T-helper 17 cell (primary cell): ENCODE measurements at regions not wholly inside any gene's neighbourhood (a gene's known extent, or its start where the extent isn't known, plus 50 kb on each side); places are given as distances from the start of the nearest gene placed in this dataset.

Experiments used
- ATAC-seq: fragments of 150-1000 bp; cut with Tn5 transposase; 2 replicates; pipeline ENCODE4 v1.10.0; 2021; ENCODE audit warnings: mild to moderate bottlenecking, moderate library complexity
- DNase-seq, 3 donors: peaks; one replicate each; pipeline versions ENCODE4 v3.0.0 to v3.0.0-alpha.2; 2020 to 2021
- H3K9me3 ChIP-seq: one replicate; pipeline ENCODE4 v1.7.0; 2013; ENCODE audit warnings: low read length, mild to moderate bottlenecking; ENCODE audit not compliant: control insufficient read depth, poor library complexity, severe bottlenecking
- H3K27ac Mint-ChIP-seq: one replicate; pipeline ENCODE4 v1.8.0; 2022; ENCODE audit warnings: mild to moderate bottlenecking, moderate library complexity, mixed read lengths
- H3K27me3 Mint-ChIP-seq: one replicate; pipeline ENCODE4 v1.8.0; 2022; ENCODE audit warnings: mixed read lengths
- H3K36me3 Mint-ChIP-seq: one replicate; pipeline ENCODE4 v1.8.0; 2022; ENCODE audit warnings: low read depth, mixed read lengths
- H3K4me1 Mint-ChIP-seq: one replicate; pipeline ENCODE4 v1.8.0; 2022; ENCODE audit warnings: mild to moderate bottlenecking, mixed read lengths
- H3K4me3 Mint-ChIP-seq: one replicate; pipeline ENCODE4 v1.8.0; 2022; ENCODE audit warnings: mild to moderate bottlenecking, moderate library complexity, mixed read lengths

DNA sequence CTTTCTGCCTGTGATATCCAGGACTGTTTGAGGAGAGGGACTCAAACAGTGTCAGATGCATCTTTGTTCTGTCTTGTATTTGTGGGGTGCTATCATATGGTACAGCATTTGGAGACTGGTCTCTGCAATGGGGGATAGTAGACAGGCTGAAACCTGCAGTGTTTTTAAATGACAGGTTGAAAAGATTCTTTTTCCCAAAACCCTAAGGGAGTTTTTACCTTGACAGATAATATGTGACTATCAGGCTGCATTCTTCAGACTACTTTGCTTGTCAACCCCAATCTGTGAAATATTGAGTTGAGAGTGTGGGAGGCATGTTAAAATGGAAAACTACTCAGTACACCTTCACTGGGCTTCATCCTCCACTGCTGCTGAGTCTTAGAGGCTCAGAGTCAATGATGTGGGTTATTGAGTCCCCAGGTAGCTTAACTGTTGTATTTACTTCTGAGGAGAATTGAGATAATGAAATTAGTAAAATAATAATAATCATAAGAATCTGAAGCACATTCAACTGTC, 274.9 kb downstream of the GASK1B start:
- H3K9me3 ChIP-seq = no peaks in the 10 kb centered on the region
- H3K27me3 Mint-ChIP-seq = no peaks in the 10 kb centered on the region
- DNase-seq (no peak), ATAC-seq (no peak)
- H3K4me1 Mint-ChIP-seq = no peaks in the 10 kb centered on the region
- no peaks in the 10 kb centered on the region for H3K36me3 Mint-ChIP-seq
- H3K27ac Mint-ChIP-seq = no peak overlapping the region
- H3K4me3 Mint-ChIP-seq = no peak overlapping the region

DNA sequence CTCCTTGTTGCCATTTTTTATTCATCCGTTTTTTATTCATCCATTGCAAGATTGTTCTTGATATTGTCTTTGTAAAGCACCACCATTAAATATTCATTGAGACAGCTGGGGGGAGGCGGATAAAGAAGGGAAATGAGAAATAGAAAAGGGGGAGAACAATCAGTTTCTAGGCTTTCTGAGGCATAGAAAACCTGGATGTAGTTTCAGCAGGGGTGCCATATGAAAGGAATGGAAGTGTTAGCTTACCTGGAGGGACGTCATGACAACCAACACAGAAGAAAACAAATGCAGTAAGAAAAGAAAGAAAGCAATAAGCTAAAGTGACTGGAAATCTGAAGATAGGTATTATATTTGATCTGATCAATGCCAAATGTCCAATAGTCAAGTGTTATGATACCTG, 276.1 kb downstream of the GASK1B start:
- H3K9me3 ChIP-seq = no peaks in the 10 kb centered on the region
- Mint-ChIP-seq H3K27ac (no peak overlapping the region), H3K4me3 (no peak overlapping the region), H3K27me3 (no peaks in the 10 kb centered on the region), H3K36me3 (no peaks in the 10 kb centered on the region), H3K4me1 (no peaks in the 10 kb centered on the region)
- ATAC-seq (no peak), DNase-seq (no peak)

DNA sequence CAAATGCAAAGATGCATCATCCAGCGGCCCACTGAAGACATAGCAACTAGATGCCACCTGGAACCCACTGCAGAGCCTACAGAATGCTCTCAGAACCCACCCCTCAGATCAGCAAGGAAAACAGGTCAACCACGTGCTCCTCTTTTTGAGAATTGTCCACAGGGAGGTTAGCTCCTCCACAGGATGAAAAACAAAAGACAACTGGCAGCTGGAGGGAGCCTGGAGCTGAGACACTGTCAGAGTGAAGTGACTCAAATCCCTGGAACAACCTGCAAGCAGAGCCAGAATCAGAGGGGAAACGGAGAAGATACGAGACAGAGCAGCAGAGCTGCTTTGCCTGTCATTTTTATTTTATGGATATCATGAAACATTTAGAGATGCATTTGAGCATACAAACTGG, 277.6 kb downstream of the GASK1B start:
- Mint-ChIP-seq H3K4me1 (no peaks in the 10 kb centered on the region), H3K4me3 (no peak overlapping the region), H3K36me3 (no peaks in the 10 kb centered on the region), H3K27ac (no peak overlapping the region), H3K27me3 (no peaks in the 10 kb centered on the region)
- DNase-seq (no peak), ATAC-seq (no peak)
- no peaks in the 10 kb centered on the region for H3K9me3 ChIP-seq

DNA sequence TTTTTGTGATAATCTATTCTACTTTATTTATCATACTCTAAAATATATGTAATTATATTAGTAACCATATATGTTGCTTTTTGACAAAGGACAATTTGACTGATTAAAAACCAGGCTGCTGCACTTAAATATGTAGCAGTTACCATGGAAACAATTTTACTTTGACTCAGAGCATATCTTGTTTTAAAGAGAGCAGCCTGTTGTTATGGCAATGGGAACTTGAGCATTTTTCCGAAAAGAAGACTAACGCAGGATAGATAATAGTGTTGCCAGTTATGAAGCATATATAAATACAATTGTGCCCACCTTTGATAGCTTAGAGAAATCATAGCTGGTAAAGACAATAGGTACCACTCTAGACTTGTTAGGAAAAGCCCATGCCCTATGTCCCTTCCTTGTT, 283.0 kb downstream of the GASK1B start:
- no peaks in the 10 kb centered on the region for H3K9me3 ChIP-seq
- no peak for DNase-seq
- ATAC-seq = no peak
- Mint-ChIP-seq H3K27ac (no peak overlapping the region), H3K27me3 (no peaks in the 10 kb centered on the region), H3K4me3 (no peak overlapping the region), H3K36me3 (no peaks in the 10 kb centered on the region), H3K4me1 (no peaks in the 10 kb centered on the region)

DNA sequence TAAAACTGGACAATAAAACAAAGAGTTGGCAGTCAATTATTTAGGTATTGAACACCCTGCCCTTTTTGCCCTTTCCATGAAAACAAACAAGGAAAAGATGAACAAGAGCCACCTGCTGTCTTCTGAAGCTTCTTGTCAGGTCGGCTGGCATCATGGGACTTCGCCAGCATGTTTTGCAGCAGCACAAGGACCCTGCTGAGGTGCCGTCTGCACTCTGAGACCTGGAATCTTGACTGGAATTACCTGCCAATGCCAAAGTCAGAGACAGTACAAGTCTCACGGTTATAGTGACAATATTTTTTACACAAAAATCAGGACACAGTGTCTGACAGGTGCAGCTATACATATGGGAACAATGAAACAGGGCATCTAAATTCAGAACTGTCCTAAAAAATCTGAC, 284.5 kb downstream of the GASK1B start:
- Mint-ChIP-seq H3K27me3 (no peaks in the 10 kb centered on the region), H3K4me1 (no peaks in the 10 kb centered on the region), H3K27ac (no peak overlapping the region), H3K36me3 (no peaks in the 10 kb centered on the region), H3K4me3 (no peak overlapping the region)
- ATAC-seq (no peak), DNase-seq (no peak)
- no peaks in the 10 kb centered on the region for H3K9me3 ChIP-seq

DNA sequence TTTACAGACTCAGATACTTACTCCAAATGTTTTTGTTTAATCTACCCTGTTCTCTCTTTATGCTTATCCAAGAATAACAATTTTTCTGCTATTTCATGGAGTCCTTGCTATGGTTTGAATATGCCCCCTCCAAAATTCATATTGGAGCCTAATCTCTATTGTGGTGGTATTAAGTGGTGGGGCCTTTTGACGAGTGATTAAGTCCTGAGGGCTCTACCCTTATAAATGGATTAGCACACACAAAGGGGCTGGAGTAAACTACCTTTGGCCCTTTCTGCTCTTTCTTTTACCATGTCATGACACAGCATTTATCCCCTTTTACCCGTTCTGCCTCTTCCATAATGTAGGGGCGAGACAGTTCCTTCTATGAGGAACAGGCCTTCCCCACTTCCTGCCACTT, 285.5 kb downstream of the GASK1B start:
- H3K4me3 Mint-ChIP-seq = no peak overlapping the region
- DNase-seq = no peak
- H3K27me3 Mint-ChIP-seq = no peaks in the 10 kb centered on the region
- ATAC-seq = no peak
- no peaks in the 10 kb centered on the region for H3K36me3 Mint-ChIP-seq
- H3K27ac Mint-ChIP-seq = no peak overlapping the region
- H3K4me1 Mint-ChIP-seq = no peaks in the 10 kb centered on the region
- H3K9me3 ChIP-seq = no peaks in the 10 kb centered on the region

DNA sequence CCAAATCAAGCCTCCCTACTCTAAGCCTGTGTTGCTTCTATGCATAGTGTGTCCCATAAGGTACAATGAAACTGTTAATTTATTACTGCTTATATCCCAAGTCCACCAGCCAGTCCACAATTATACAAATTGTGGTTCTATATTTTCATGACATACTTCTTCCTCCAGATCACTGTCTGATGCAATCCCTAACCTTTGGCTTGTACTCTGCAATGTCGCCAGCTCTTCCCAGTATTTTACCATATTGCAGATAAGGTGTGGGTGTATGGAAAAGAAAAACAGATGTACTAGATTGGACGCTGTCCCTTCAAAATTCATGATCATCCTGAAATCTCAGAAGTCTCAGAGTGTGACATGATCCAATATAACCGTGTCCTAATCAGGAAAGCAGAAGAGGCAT, 286.2 kb downstream of the GASK1B start:
- Mint-ChIP-seq H3K27me3 (no peaks in the 10 kb centered on the region), H3K27ac (no peak overlapping the region), H3K4me1 (no peaks in the 10 kb centered on the region), H3K4me3 (no peak overlapping the region), H3K36me3 (no peaks in the 10 kb centered on the region)
- ATAC-seq = no peak
- no peak for DNase-seq
- H3K9me3 ChIP-seq = no peaks in the 10 kb centered on the region

DNA sequence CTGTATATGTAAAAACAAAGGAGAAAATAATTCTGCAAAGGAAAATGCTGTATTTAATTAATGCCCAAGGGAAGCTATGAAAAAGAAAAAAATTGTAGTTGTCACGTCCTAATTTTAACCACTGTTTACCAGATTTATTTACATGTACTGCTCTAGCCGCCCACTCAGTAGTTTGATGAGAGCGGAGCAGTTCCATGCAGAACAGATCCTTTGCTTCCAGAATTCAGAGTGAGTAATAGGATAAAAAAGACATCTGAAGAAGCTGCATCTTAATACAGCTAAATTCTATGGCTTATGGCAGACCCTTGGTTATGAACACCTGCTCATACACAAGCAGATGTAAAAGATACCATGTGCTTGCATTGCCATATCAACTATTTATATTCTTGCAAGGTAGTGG, 287.0 kb downstream of the GASK1B start:
- no peaks in the 10 kb centered on the region for H3K9me3 ChIP-seq
- Mint-ChIP-seq H3K4me3 (no peak overlapping the region), H3K36me3 (no peaks in the 10 kb centered on the region), H3K27ac (no peak overlapping the region), H3K27me3 (no peaks in the 10 kb centered on the region), H3K4me1 (no peaks in the 10 kb centered on the region)
- no peak for DNase-seq
- ATAC-seq = no peak

DNA sequence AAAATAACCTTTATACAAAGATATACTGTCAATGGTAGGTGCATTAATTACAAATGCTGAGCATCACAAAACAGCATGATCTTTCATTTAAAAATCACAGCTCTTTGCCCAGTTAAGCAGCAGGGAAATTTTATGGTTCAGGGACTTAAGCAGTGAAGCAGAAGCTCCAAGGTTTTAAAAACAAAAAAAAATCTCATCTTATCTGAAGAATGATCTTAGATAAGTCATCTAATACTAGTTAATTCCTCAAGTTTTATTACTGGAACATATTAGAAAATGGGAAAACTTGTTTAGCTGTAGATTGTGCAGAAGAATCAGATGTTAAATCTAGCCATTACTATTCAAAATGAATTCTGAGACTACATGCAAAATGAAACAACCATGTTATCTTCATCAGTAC, 289.9 kb downstream of the GASK1B start:
- ATAC-seq (no peak), DNase-seq (no peak)
- H3K9me3 ChIP-seq = no peaks in the 10 kb centered on the region
- no peaks in the 10 kb centered on the region for H3K36me3 Mint-ChIP-seq
- no peaks in the 10 kb centered on the region for H3K27me3 Mint-ChIP-seq
- H3K27ac Mint-ChIP-seq = no peak overlapping the region
- no peaks in the 10 kb centered on the region for H3K4me1 Mint-ChIP-seq
- no peak overlapping the region for H3K4me3 Mint-ChIP-seq

DNA sequence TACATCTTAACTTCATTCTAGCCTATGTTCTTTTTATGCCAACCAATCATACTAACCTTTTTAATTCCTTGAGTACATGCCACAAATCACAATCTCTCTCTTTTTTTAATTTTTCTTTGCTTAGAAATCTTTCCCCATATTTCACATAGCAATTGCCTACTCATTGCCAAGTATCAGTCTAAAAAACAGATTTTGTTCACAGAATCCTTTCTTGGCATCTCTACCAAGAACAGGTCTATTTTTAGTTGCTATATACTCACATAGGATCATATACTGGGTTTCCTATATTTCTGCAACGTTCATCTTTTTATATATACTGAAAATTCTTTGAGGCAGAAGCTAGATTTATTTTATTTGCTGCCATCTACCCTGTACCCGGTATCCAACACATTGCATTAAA, 292.1 kb downstream of the GASK1B start:
- DNase-seq (no peak), ATAC-seq (no peak)
- Mint-ChIP-seq H3K27me3 (no peaks in the 10 kb centered on the region), H3K27ac (no peak overlapping the region), H3K36me3 (no peaks in the 10 kb centered on the region), H3K4me3 (no peak overlapping the region), H3K4me1 (no peaks in the 10 kb centered on the region)
- no peaks in the 10 kb centered on the region for H3K9me3 ChIP-seq

DNA sequence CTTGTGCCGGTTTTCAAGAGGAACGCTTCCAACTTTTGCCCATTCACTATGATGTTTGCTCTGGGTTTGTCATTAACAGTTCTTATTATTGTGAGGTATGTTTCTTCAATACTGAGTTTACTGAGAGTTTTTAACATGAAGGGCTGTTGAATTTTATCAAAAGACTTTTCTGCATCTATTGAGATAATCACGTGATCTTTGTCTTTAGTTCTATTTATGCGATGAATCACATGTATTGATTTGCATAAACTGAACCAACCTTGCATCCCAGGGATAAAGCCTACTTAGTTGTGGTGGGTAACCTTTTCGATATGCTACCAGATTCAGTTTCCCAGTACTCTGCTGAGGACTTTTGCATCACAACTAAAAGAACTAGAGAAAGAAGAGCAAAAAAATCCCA, 318.0 kb downstream of the GASK1B start:
- Mint-ChIP-seq H3K4me1 (no peaks in the 10 kb centered on the region), H3K27ac (no peak overlapping the region), H3K27me3 (no peaks in the 10 kb centered on the region), H3K4me3 (no peak overlapping the region), H3K36me3 (no peaks in the 10 kb centered on the region)
- no peaks in the 10 kb centered on the region for H3K9me3 ChIP-seq
- DNase-seq (no peak), ATAC-seq (no peak)

DNA sequence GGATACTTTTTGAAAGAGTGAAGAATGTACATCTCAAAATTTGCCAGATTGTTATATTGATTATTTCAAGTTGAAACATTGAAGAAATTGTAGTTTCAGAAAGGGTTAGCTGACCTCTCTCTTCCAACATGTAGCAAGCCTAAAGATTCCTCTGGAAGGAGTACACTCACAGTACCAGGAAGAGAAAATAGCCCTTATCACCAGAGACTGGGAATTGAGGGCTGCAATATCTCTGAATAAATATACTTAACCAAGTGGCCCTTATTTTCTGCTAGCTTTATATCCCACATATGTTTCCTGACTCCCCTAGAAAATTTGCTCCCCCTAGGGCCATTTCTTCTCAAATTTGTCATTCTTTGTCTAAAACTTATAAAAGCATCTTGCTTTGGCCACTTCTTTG, 332.2 kb downstream of the GASK1B start:
- Mint-ChIP-seq H3K4me3 (no peak overlapping the region), H3K27me3 (no peaks in the 10 kb centered on the region), H3K4me1 (no peaks in the 10 kb centered on the region), H3K36me3 (no peaks in the 10 kb centered on the region), H3K27ac (no peak overlapping the region)
- DNase-seq = no peak
- ATAC-seq = no peak
- no peaks in the 10 kb centered on the region for H3K9me3 ChIP-seq

DNA sequence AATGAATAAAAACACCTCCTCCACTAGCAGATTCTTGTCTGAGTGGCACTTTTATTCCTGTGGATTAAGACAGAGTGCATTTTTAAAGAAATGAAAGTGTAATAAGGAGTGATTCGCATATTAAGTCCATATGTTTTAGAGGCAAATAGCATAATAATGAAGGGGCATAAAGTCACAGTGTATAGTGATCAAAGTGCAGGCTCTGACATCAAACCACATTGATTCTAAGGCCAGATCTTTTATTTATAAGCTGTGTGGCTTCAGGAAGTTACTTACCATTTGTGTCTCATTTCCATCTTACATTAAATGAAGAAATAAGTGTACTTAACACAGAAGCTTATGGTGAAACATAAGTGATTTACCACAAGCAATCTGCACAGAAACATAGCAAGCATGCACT, 332.8 kb downstream of the GASK1B start:
- H3K27me3 Mint-ChIP-seq = no peaks in the 10 kb centered on the region
- H3K9me3 ChIP-seq = no peaks in the 10 kb centered on the region
- H3K4me3 Mint-ChIP-seq = no peak overlapping the region
- no peaks in the 10 kb centered on the region for H3K36me3 Mint-ChIP-seq
- ATAC-seq (no peak), DNase-seq (no peak)
- H3K4me1 Mint-ChIP-seq = no peaks in the 10 kb centered on the region
- no peak overlapping the region for H3K27ac Mint-ChIP-seq

DNA sequence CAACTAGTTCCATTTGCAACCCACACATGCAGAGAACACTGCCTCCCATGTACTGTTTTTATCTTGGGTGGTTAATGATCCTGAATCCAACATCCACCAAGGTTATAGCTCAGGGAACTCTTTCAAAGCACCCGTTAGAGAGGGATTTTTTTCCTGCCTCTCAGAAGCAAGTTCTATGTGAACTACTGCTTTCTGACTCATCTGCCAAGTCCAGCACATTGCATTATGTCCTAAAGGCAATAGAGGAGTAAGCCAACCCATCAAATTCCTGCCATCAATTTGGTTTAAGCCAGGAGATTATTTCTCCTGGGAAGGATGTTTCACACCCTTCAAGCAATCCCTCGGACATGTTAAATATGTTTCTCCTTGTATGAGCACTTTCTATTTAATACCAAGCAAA, 334.5 kb downstream of the GASK1B start:
- Mint-ChIP-seq H3K4me1 (no peaks in the 10 kb centered on the region), H3K27ac (no peak overlapping the region), H3K4me3 (no peak overlapping the region), H3K27me3 (no peaks in the 10 kb centered on the region), H3K36me3 (no peaks in the 10 kb centered on the region)
- no peak for ATAC-seq
- H3K9me3 ChIP-seq = no peaks in the 10 kb centered on the region
- DNase-seq = no peak
